SHP77 treated with DMSO at 0.1 percent for 48 hours (cell line): ENCODE measurements at regions not wholly inside any gene's neighbourhood (a gene's known extent, or its start where the extent isn't known, plus 50 kb on each side); places are given as distances from the start of the nearest gene placed in this dataset.
"Not testable (repeated sequence)": the region's sequence is repeated elsewhere in the genome, so short reads cannot be mapped to it uniquely, and the experiment has no call there.

Experiments used
- DNase-seq: peaks from one replicate; lab custom pipeline; 2025; lab: John Stamatoyannopoulos, UW

- DNase-seq = peak; percentile 82
These were observed 194.6 kb upstream of the KRR1 start for GRCh38 chr12:75705749-75706711.

DNA sequence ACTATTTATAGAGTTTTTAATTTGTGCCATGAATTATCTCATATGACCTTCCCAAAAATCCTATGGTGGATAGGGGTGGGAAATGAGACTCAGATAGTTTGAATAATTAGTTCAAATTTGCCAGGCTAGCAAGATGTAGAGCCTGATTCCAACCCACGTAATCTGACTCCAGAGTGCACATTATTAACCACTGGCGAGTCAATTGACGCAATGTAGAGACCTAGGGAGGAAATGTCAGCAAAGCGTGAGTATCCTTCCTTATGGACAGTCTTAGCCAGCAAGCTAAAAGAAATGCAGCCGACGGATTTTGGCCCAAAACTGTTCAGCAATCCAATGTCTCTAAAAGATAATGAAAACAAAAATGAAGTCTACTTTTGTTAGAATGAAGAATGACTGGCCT, 193.3 kb upstream of the KRR1 start:
- DNase-seq = peak; percentile 85

DNA sequence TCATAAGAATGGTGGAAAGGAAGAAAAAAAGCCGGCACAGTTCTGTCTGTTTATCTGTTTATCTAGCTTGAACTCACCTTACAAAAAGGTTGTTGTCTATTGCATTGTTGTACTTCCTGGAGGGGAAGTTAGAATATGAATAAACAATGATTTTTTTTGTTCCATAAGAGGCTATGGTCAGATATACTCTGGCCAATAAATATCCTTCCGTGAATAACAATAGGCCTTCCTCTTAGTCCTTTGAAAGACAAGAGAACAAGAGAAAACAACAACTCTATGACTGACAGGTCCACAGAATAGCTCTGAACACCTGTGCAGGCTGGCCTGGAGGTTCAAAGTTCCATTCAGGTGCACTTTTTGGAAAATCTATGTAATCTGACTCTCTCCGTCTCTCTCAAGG, 192.8 kb upstream of the KRR1 start:
- no peak for DNase-seq

- DNase-seq = no peak
These were observed 191.7 kb upstream of the KRR1 start for GRCh38 chr12:75703131-75703530.

DNA sequence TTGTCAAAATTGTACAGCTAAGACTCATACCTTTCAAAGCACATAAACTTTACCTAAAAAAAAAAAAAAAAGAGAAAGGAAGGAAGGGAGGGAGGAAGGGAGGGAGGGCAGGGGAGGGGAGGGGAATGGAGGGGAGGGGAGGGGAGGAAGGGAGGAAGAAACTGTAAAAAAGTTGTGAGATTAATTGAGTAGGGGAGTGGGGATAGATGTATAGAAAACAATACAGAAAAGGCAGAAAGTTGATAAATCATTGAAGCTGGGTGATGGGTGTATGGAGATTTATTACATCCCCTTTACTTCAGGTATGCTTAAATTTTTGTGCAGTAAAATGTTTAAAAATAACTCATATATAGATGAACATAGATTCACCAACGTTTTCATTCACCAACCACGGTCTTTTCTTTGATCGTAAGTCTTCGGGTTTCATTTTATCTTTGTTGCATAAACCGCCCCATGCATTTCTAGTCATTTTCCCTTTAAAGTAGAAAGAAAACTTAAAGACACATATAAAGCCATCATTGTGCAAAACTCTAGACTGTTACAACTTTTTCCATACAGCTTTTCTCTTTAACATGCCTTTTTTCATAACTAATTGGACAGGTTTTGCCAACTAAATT, 191.2 kb upstream of the KRR1 start:
- DNase-seq = no peak

DNA sequence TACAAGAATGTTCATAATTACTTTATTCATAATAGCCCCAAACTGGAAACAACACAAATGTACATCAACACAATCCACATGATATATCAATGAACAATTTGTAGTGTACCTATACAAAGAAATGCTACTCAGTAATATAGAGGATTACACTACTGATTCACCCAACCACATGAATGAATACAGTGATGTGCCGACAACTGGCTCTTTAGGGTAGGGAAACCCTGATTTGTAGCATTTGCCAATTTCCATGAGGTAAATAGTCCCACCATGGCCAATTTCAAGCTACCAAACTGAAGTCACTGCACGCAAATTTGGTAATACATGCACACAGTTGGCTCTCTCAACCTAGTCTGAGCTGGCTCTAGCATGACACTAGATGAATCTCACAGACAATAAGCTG, 190.4 kb upstream of the KRR1 start:
- no peak for DNase-seq

GRCh38 chr12:75699728-75700496, 188.5 kb upstream of the KRR1 start:
- DNase-seq = no peak

DNA sequence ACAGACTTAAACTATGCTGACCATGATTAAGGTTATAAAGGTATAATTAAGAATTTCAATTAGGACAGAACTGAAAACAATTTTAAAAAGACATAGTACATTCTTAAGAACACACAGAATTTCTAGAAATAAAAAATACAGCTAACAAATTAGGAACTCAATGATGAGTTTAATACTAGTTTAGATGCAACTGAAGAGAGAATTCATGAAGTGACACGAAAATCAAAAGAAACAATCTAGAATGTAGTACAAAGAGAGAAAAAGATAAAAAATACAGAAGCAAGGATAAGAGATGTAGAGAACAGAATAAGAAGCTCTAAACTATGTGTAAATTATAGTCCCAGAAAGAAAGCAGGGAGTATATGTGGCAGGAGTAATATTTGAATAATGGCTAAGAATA, 187.8 kb upstream of the KRR1 start:
- no peak for DNase-seq

DNA sequence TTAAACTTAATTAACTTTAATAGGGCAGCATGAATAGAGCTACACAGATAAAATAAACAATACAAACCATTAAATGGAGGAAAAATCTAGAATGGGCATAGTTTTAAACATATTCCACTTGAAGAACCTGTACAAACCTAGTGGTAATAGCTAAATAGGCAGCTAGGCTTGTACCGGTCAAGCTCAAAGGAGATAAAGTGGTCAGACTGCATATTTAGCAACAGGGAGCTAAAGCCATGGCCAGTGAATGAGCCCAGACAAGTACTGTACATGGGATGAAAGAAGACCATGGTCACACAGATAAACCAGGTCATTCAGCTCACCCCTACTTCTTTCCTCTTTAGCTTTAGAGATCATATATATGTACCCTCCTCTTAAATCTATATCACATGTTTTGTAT, 186.6 kb upstream of the KRR1 start:
- DNase-seq = no peak

- no peak for DNase-seq
These were observed 184.5 kb upstream of the KRR1 start for GRCh38 chr12:75695926-75696325.

- no peak for DNase-seq
These were observed 183.3 kb upstream of the KRR1 start for GRCh38 chr12:75694534-75695268.

DNA sequence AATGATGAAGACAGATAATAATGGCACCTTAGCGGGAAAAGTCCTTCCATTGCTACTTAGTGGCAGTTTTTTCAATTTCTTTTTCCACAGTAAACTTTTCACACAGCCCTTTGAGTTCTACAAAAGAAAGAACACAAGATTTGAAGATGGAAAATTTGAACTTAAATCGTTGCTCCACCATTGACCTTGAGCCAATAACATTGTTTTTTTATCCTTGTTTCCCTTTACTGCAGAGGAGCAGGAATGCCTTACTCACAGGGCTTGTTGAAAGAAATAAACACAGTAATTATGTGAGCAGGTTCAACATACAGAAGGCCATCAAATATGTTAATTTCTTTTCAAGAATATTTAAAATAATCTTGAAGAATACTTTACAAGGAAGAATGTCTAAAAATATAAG, 181.5 kb upstream of the KRR1 start:
- DNase-seq = no peak

- no peak for DNase-seq
These were observed 179.0 kb upstream of the KRR1 start for GRCh38 chr12:75690296-75690955.

- not testable (repeated sequence) for DNase-seq
These were observed 174.8 kb upstream of the KRR1 start for GRCh38 chr12:75686233-75686632.

DNA sequence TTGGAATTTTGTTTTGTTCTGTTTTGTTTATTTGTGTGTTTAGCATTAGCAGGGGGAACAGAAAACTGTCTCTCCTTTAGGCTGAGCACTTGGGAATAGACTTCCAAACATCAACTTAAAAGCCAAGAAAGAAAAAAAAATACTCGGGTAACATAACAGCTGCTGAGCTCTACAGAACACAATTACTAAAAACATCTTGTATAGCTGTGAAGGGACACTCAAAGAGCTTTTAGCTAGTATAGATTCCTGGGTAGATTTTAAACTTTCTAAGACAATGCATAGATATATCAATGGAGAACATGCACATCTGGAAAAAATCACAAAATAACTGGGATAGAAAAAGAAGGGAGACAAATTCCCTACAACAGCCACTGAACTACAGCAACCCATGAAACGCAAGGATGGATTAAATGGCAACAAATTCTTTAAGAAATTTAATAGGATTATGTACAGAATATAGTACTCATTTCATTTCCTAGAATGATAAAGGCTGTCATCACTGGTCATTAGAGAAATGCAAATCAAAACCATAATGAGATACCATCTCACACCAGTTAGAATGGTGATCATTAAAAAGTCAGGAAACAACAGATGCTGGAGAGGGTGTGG, 174.3 kb upstream of the KRR1 start:
- DNase-seq = no peak

- DNase-seq = no peak
These were observed 173.5 kb upstream of the KRR1 start for GRCh38 chr12:75684678-75685616.

DNA sequence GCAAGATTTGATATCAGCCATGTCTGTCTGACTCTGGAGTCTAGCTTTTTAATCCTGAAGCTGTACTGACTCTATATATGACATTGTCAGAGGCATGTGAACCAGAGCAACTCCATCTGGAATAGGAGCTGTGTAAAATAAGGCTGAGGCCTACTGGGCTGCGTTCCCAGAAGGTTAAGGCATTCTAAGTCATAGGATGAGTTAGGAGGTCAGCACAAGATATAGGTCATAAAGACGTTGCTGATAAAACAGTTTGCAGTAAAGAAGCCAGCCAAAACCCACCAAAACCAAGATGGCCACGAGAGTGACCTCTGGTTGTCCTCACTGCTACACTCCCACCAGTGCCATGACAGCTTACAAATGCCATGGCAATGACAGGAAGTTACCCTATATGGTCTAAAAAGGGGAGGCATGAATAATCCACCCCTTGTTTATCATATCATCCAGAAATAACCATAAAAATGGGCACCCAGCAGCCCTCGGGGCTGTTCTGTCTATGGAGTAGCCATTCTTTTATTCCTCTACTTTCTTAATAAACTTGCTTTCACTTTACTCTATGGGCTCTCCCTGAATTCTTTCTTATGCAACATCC, 172.7 kb upstream of the KRR1 start:
- not testable (repeated sequence) for DNase-seq

DNA sequence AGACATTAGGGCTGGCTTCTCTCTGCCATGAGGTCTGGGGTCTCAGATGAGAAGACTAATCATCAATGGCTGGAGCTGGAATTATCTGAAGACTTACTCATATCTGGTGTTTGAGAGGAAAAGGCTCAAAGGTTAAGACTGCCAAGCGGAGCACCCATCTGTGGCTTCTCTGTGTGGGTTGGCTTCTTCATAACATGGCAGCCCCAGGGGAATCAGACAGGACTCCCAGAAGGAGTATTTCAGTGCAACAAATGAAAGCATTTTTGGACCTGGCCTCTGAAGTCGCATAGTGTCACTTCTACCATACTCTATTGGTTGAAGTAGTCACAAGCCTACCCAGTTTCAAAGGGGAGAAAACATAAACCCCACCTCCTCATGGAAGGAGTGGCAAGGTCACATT, 171.8 kb upstream of the KRR1 start:
- DNase-seq = no peak

GRCh38 chr12:75677522-75677921, 166.1 kb upstream of the KRR1 start:
- no peak for DNase-seq
